Peyer's patch (tissue), 4 donors: ENCODE measurements at regions not wholly inside any gene's neighbourhood (a gene's known extent, or its start where the extent isn't known, plus 50 kb on each side); places are given as distances from the start of the nearest gene placed in this dataset.

Experiments used
- DNase-seq, 3 donors: peaks; one replicate each; pipeline ENCODE4 v3.0.0-alpha.2; 2017 to 2019
- H3K27ac ChIP-seq, 4 donors: fragments of 200-600 bp; sonication (generic); one replicate each; pipeline ENCODE4 v1.5.1; 2016 to 2019
- H3K27me3 ChIP-seq, 2 donors: fragments of 200-600 bp; sonication (generic); one replicate each; pipeline ENCODE4 v1.5.1; 2019
- H3K36me3 ChIP-seq, 3 donors: fragments of 200-600 bp; sonication (generic); one replicate each; pipeline ENCODE4 v1.5.1; 2016 to 2019
- H3K4me1 ChIP-seq, 4 donors: fragments of 200-600 bp; sonication (generic); one replicate each; pipeline ENCODE4 v1.5.1; 2016 to 2019
- H3K4me3 ChIP-seq, 4 donors: fragments of 200-600 bp; sonication (generic); 1 replicate in 3 of 4; 2 replicates in 1 of 4; pipeline ENCODE4 v1.5.1; 2016 to 2019; ENCODE audit warnings: mild to moderate bottlenecking in 1 of 4
- H3K9me3 ChIP-seq, 4 donors: fragments of 200-600 bp; sonication (generic); one replicate each; pipeline ENCODE4 v1.5.1; 2016 to 2019; ENCODE audit warnings: mild to moderate bottlenecking in 1 of 4
- POLR2A ChIP-seq, 2 donors: fragments of 450-650 bp; IDR thresholded peaks; one replicate each; pipeline ENCODE4 v1.5.1; 2017; ENCODE audit warnings: antibody characterized with exemption in 2 of 2, mild to moderate bottlenecking in 2 of 2, moderate library complexity in 2 of 2
- TF ChIP-seq, protein P1 (sequence below), 6 experiments: fragments of 450-650 bp in 4 of 6; fragments of 200-600 bp in 2 of 6; sonication (generic) in 1 of 6; IDR thresholded peaks; one replicate each; pipeline ENCODE4 v1.5.1; 2017 to 2019; ENCODE audit warnings: antibody characterized with exemption in 6 of 6, mild to moderate bottlenecking in 3 of 6, moderate library complexity in 1 of 6

DNA sequence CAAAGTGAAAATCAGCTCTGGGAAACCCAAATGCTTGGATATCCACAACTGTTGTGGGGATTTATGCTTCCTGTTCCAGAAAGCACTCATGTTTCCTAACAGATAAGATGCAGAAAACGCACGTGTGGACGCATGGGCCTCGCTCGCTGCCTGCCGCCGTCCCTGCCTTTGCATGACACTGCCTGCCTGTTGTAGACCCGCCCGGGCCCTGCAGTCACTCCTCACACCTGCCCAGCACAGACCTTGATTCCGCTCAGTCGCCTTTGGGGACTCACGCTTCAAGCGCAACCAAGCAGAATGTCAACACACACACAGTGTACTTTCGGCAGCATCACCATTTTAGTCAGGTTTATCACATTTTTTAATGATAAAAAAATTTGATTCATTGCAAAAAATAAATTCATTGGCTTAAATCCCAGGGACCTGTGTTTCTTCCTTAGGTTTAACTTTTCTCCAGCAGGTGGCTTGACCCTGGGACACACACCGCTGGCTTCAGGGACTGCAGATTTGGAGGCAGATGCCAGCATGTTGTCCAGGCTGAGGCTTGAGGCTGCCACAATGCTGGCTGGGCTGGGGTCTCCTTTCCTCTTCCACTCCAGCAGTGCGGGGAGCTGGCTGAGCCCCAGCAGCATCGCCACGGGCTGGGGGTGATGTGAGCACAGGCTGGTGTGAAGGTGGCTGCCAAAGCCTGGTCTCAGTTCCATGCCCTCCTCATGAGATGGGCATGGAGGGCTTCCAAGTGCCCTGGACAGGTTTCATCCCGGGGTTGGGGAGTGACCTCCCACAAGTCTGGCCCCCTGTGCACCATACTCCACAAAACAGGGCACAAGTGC, 416.9 kb upstream of the IRX4 start:
- Histone ChIP-seq H3K9me3 (no peaks in the 10 kb centered on the region), H3K4me3 (no peak overlapping the region), H3K27me3 (no peaks in the 10 kb centered on the region), H3K27ac (no peak overlapping the region), H3K36me3 (no peaks in the 10 kb centered on the region), H3K4me1 (no peaks in the 10 kb centered on the region)
- no peak for TF ChIP-seq POLR2A (IDR thresholded peaks at IDR 0.05)
- TF ChIP-seq, protein P1, sequence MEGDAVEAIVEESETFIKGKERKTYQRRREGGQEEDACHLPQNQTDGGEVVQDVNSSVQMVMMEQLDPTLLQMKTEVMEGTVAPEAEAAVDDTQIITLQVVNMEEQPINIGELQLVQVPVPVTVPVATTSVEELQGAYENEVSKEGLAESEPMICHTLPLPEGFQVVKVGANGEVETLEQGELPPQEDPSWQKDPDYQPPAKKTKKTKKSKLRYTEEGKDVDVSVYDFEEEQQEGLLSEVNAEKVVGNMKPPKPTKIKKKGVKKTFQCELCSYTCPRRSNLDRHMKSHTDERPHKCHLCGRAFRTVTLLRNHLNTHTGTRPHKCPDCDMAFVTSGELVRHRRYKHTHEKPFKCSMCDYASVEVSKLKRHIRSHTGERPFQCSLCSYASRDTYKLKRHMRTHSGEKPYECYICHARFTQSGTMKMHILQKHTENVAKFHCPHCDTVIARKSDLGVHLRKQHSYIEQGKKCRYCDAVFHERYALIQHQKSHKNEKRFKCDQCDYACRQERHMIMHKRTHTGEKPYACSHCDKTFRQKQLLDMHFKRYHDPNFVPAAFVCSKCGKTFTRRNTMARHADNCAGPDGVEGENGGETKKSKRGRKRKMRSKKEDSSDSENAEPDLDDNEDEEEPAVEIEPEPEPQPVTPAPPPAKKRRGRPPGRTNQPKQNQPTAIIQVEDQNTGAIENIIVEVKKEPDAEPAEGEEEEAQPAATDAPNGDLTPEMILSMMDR (IDR thresholded peaks at IDR 0.05): no peak
- peak in 1 of 3 donors; percentile 18 for DNase-seq

DNA sequence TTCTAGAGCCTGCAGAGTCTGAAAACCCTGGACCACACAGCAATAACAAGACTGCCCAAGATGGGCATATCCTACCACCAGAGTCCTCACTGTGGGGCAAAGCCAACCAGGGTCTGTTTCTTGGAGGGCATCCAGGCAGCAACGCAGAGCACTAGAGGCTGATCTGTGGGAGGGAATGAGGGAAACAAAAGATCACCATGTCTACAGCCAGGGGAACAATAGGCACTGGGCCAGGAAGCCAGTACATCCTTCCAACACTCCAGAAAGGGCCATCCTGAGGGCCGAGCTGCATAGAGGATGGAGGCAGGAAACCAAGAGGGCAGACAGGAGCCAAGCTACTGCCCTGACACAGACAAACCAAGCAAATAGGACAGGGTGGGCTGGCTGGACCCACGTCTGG, 416.1 kb upstream of the IRX4 start:
- no peak for TF ChIP-seq POLR2A (IDR thresholded peaks at IDR 0.05)
- TF ChIP-seq, protein P1 (IDR thresholded peaks at IDR 0.05): no peak
- no peak for DNase-seq
- H3K4me3 ChIP-seq: no peak overlapping the region
- H3K9me3 ChIP-seq: no peaks in the 10 kb centered on the region
- no peaks in the 10 kb centered on the region for H3K27me3 ChIP-seq
- H3K36me3 ChIP-seq: no peaks in the 10 kb centered on the region
- no peak overlapping the region for H3K27ac ChIP-seq
- H3K4me1 ChIP-seq: no peaks in the 10 kb centered on the region

DNA sequence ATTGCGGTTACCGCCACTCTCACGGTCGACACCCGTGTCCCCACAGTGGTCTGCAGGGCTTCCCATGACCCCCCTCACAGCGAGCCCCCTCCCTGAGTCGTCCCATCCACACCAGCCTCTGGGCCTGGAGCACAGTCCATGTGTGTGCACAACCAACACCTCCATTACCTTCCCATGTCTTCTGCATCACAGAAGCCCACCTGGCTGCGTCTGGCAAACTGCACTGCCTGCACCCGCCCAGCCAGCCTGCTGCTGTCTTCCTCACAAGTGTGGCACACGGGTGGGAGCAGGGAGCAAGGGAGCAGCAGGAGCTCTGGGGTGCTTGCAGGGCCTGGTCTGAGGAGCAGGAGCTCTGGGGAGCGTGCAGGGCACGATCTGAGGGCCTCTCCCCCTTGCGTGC, 415.3 kb upstream of the IRX4 start:
- Histone ChIP-seq H3K36me3 (no peaks in the 10 kb centered on the region), H3K27me3 (no peaks in the 10 kb centered on the region), H3K4me3 (no peak overlapping the region), H3K9me3 (no peaks in the 10 kb centered on the region), H3K27ac (no peak overlapping the region), H3K4me1 (no peaks in the 10 kb centered on the region)
- DNase-seq: no peak
- TF ChIP-seq, protein P1 (IDR thresholded peaks at IDR 0.05): no peak
- TF ChIP-seq POLR2A (IDR thresholded peaks at IDR 0.05): no peak

DNA sequence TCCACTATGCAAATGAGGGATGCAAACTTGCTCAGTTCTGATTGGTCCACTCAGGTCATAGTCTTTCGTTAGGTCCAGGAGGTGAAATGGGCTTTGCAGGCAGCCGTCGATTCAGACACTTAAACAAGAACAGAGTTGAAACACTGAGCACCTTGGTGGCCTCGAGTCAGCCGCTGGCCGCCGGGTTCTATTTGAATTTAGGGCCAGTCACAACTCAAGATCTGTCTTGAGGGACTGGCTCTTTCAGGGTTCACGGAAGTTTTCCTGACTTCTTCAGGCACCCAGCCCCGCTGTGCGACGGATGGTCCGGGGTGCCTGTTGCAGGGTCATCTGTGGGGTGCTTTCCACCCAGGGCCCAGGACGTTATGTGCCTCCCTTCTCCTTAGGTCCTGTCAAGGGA, 412.8 kb upstream of the IRX4 start:
- H3K36me3 ChIP-seq: no peaks in the 10 kb centered on the region
- TF ChIP-seq POLR2A (IDR thresholded peaks at IDR 0.05): no peak
- TF ChIP-seq, protein P1 (IDR thresholded peaks at IDR 0.05): no peak
- DNase-seq: no peak

DNA sequence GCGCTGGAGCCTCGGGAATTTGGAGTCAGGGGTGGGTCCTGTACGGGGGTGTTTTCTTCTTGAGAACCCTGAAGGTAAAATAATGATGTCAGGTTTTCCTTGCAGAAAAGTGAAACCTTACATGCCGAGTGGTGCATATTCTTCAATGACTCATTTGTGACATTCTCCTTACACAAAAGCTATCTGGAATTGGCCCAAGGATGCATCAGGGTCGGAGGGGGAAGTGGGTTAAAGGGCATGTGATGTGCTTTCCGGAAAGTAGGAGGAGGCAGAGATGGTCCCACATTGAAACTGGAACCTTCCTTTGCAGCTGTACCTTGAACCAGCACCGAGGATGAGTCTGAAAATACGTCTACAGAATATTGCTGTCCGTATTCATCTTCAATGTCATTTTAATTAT, 411.2 kb upstream of the IRX4 start:
- Histone ChIP-seq H3K4me3 (no peak overlapping the region), H3K9me3 (peaks cover 0 to 2% (median 0%) of the 10 kb centered on the region in 4 donors), H3K36me3 (no peaks in the 10 kb centered on the region), H3K27ac (no peak overlapping the region), H3K4me1 (no peaks in the 10 kb centered on the region), H3K27me3 (no peaks in the 10 kb centered on the region)
- no peak for TF ChIP-seq POLR2A (IDR thresholded peaks at IDR 0.05)
- TF ChIP-seq, protein P1 (IDR thresholded peaks at IDR 0.05): no peak
- DNase-seq: peak in 1 of 3 donors; percentile 27

More for the DNA sequence above, 412.8 kb upstream of the IRX4 start:
- no peak overlapping the region for H3K27ac ChIP-seq
- no peaks in the 10 kb centered on the region for H3K27me3 ChIP-seq
- H3K4me1 ChIP-seq: no peaks in the 10 kb centered on the region
- no peak overlapping the region for H3K4me3 ChIP-seq
- peaks cover 0 to 2% (median 0%) of the 10 kb centered on the region in 4 donors for H3K9me3 ChIP-seq
